Fibroblast of skin of right quadriceps (primary cell): ENCODE measurements at regions not wholly inside any gene's neighbourhood (a gene's known extent, or its start where the extent isn't known, plus 50 kb on each side); places are given as distances from the start of the nearest gene placed in this dataset.

Source experiments
- DNase-seq: peaks from one replicate; pipeline ENCODE4 v3.0.0-alpha.2; 2013

- DNase-seq, result no peak
Measured at GRCh38 chr13:31048521-31048920, 113.2 kb downstream of the HSPH1 start.

GRCh38 chr13:31046711-31047279 lies 114.3 kb downstream of the TEX26 start:
- DNase-seq, result peak; percentile 49

GRCh38 chr13:31045286-31046081 lies 113.0 kb downstream of the TEX26 start:
- peak; percentile 93 for DNase-seq

- peak; percentile 77 for DNase-seq
Measured at GRCh38 chr13:31044364-31045285, 112.2 kb downstream of the TEX26 start.

GRCh38 chr13:31043957-31044356 lies 111.5 kb downstream of the TEX26 start:
- no peak for DNase-seq

- DNase-seq, result no peak
Measured at GRCh38 chr13:31042481-31043165, 110.2 kb downstream of the TEX26 start.

GRCh38 chr13:31042049-31042448 lies 109.6 kb downstream of the TEX26 start:
- no peak for DNase-seq

- DNase-seq, result peak; percentile 60
Measured at GRCh38 chr13:31038834-31039552, 106.5 kb downstream of the TEX26 start.

- DNase-seq, result no peak
Measured at GRCh38 chr13:31037874-31038500, 105.5 kb downstream of the TEX26 start.

- DNase-seq, result no peak
Measured at GRCh38 chr13:31036731-31037695, 104.6 kb downstream of the TEX26 start.

GRCh38 chr13:31035185-31035965 lies 102.9 kb downstream of the TEX26 start:
- peak; percentile 62 for DNase-seq

- no peak for DNase-seq
Measured at GRCh38 chr13:31032528-31033113, 100.2 kb downstream of the TEX26 start.

GRCh38 chr13:31031482-31031881 lies 99.0 kb downstream of the TEX26 start:
- DNase-seq, result no peak

- DNase-seq, result peak; percentile 36
Measured at GRCh38 chr13:31029102-31029501, 96.6 kb downstream of the TEX26 start.

GRCh38 chr13:31027136-31027535 lies 94.7 kb downstream of the TEX26 start:
- no peak for DNase-seq
